NCI-H510A (cell line): ENCODE measurements at regions not wholly inside any gene's neighbourhood (a gene's known extent, or its start where the extent isn't known, plus 50 kb on each side); places are given as distances from the start of the nearest gene placed in this dataset.
"Not testable (repeated sequence)": the region's sequence is repeated elsewhere in the genome, so short reads cannot be mapped to it uniquely, and the experiment has no call there.

Source experiments
- DNase-seq: peaks from one replicate; lab custom pipeline; 2025; lab: John Stamatoyannopoulos, UW

DNA sequence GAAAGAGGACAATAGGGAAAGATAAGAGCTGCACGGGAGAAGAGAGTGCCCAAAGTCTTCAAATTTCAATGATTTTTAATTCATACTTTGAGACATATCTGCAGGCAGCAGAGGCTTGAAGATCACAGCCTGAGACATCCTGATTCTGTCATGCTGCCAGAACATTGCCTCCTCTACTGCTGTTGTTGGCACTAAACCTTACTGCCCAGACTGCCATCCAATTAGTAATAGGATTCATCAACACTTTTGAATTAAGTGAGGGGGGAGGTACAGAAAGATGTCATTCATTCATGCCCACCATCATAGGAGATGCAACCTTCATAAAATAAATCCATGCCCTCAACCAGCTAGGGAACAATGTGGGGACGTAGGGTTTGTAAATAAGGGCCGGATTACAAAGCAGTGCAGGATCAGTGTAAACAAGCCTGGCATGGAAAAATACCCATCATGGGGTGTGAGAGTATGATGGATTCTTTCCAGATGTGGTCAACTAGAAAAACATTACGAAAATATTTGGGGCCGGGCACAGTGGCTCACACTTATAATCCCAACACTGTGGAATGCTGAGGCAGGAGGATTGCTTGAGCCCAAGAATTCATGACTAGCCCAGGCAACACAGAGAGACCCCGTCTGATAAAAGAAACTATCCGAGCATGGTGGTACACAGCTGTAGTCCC lies 122.1 kb upstream of the DAPK1 start:
- no peak for DNase-seq

DNA sequence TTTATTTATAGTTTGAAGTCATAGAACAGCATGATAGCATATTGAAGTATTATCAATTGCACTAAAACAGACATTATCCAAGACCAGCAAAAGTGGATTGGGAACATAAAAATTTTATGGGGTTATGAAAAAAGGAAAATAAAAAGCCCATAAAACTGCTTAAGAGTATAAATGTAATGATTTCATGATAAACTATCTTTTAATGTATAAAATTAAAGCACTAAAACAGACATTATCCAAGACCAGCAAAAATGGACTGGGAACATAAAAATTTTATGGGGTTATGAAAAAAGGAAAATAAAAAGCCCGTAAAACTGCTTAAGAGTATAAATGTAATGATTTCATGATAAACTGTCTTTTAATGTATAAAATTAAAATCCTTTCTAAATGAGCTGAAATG lies 119.0 kb upstream of the DAPK1 start:
- DNase-seq: no peak

DNA sequence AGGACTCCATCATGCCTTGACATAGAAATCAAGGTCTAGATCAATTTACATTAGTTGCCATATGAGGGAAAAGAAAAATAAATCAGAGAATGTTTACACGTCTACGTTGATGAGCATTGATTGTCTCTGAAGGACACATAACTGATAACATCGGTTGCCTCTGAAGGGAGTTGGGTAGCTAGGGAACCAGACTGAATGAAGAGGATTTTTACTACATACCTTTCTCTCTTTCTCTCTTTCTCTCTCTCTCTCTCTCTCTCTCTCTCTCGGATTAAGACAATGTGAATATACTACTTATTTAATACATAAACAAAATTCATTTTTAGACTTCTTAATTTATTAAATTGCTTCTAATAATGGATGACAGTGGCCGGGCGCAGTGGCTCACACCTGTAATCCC lies 118.4 kb upstream of the DAPK1 start:
- no peak for DNase-seq

GRCh38 chr9:87381050-87381711 lies 116.5 kb upstream of the DAPK1 start:
- no peak for DNase-seq

- DNase-seq: no peak
Observed at GRCh38 chr9:87381746-87382145, 115.9 kb upstream of the DAPK1 start.

GRCh38 chr9:87382900-87383299 lies 114.8 kb upstream of the DAPK1 start:
- DNase-seq: no peak

DNA sequence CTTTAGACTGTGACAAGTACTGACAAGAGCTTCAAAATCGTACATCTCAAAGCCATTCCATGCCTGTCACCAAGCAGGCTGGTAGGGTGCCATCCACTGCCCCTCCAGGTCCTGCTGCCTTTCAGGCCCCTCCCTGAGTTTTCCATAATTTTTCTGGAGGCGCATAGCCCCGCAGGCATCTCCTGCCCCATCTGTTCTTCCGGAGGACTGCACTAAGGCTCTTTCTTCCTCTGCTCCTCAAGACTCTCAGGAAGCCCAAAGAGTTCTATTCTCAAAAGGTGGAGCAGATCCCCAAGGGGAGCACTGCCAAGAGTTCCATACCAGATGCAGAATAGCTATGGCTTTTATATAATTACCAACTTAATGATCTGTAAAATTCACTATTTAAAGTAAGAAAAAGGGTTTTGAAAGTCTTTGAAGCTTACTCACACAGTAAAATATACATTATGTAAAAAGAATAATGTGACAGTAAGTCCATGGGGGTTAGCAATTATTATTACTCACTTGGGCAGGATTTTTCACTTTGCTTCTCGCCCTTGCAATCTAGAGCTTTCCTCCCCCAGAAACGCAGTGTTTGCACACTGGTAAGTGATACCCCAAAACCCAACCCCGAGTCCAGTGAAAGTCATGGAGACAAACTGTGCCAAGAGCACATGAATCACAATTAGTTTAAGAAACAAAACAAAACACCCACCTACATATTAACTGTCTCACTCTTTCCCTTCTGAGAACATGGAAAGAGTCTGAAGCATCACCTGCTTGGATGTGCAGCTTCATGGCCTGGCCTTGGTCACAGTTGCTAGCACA lies 114.1 kb upstream of the DAPK1 start:
- no peak for DNase-seq

- no peak for DNase-seq
Observed at GRCh38 chr9:87386490-87387025, 111.1 kb upstream of the DAPK1 start.

- DNase-seq: no peak
Observed at GRCh38 chr9:87387351-87388011, 110.2 kb upstream of the DAPK1 start.

DNA sequence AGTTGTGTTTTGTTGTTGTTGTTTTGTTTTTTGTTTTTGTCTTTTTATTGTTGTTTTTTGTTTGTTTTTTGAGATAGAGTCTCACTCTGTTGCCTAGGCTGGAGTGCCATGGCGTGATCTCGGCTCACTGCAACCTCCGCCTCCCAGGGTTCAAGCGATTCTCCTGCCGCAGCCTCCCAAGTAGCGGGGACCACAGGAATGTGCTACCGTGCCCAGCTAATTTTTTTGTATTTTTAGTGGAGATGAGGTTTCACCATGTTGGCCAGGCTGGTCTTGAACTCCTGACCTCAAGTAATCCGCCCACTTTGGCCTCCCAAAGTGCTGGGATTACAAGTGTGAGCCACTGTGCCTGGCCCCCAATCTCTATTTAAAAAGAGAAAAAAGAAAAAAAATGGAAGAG lies 109.0 kb upstream of the DAPK1 start:
- DNase-seq: not testable (repeated sequence)

GRCh38 chr9:87389936-87390335 lies 107.7 kb upstream of the DAPK1 start:
- no peak for DNase-seq

GRCh38 chr9:87390361-87390760 lies 107.3 kb upstream of the DAPK1 start:
- DNase-seq: no peak

DNA sequence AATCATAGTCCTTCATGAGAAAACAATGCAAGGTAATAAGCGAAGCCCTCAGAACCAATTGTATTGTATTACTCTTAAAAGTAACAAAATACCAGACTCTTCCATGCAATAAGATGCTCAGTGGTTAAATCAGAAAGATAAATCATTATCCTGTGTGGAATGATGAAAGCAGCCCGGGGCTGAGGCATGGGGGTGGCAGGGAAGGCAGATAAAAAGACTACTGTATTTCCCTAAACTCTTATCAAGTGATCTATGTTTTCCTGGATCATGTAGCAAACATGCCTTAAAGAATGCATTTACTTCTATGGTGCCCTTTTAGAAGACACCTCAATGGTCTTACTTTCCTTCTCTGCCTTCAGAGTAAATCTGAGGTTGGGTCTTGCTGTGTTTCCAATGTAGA lies 105.6 kb upstream of the DAPK1 start:
- DNase-seq: no peak

DNA sequence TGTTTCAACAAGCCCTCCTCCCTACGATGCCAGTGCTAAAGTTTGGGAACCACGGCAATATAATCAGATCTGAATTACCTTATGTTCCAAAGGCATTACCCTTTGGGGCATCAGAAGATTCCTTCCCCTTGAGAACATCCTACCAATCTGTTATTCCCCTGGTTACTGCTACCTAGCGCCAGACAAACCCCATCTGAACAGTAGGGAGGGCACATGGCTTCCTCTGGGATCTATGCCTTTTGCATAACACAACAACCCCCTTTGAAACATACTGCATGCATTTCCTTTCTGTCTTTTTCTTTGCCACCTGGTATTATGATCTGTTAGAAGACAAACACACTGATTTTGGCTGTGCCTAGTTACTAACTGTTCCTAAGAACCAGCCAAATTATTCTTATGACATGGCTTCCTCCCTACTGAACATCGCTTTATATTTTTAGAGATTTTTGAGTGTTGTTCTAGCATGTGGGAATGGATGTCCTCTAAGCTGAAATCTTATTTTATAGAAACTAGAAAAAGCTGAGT lies 103.9 kb upstream of the DAPK1 start:
- no peak for DNase-seq

DNA sequence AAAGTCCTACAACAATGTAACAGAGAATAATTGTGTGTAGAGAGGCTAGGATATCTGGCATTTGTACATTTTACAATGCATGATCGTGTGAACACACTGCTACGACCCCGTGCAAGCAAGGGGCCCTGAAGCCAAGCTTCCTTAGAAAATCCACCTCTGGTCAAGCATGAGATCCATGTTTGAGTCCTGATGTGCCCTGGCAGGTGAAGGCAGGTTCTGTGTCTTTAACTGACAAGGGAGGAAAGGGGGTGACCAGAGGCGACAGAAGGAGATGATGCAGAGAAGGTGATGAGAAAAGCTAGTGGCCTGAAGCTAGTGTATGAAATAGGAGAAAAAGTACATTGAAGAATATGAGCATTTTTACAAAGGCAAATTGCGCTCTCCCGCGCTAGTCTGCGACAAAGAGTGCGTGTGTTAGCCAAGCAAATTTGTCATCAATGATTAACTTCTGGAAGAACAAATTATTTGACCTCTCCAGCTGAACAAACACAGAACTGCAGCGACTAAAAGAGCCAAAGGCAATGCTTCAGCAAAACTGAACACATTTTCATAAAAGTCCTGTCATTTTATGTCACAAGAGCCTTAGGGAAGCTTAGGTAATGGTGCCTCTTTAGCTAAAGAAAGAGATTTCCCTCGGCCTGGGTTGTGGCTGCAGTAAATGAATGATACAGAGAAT lies 101.7 kb upstream of the DAPK1 start:
- DNase-seq: no peak

DNA sequence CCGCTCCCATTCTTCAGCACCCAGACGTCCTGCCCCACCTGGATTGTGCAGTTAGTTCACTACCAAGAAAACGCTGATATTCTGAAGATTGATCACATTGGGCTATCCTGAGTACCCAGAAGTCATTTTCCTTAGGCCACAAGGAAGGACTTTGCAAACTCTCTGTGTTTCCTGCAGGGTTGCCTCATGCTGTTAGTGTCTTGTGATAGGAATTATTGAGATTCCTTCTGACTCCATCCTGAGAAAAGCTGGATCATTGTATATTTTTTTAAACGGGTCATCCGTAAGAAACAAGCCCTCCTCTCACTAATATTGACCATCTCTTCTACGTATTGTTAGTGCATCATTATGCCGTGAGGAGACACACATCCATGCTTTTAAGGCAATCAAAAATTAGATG lies 96.0 kb upstream of the DAPK1 start:
- DNase-seq: no peak

- DNase-seq: no peak
Observed at GRCh38 chr9:87402537-87402936, 95.1 kb upstream of the DAPK1 start.

DNA sequence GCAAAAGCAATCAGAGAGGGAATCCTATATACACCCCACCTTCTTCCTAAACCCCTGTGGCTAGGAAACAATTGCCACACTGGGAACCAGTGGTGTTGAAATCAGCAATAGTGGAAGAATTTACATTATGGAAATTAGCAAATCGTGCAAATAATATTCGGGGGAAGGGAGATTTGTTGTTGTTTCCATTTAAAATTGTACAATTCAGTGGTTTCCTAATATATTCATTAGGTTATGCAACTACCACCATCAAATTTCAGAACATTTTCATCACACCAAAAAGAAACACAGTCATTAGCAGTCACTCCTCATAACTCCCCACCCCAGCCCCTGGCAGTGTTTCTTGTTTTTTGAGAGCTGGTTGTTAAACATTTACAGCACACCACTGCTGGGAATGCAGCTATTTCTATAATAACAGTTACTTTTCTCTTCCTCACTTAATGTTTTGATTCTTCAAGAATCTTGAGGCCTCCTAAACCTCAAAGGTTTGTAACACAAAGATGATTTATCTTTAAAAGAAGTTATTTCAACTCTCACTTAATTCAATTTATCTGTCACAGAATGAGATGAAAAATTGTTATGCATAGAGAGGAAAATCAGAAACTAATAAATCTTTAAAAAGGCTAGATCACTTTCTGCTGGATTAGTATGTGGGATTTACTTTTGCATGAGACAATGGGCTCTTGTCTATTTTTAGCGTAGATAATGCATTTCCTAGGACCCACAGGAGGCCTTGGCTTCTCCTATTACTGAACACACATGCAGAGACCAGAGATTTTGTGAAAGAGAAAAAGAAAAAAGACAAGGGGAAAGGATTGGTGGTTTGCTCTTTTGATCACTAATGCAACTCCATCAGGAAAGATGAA lies 91.8 kb upstream of the DAPK1 start:
- DNase-seq: no peak

GRCh38 chr9:87406543-87407166 lies 91.0 kb upstream of the DAPK1 start:
- DNase-seq: no peak
